Endodermal cell (in vitro differentiated cells): ENCODE measurements at regions not wholly inside any gene's neighbourhood (a gene's known extent, or its start where the extent isn't known, plus 50 kb on each side); places are given as distances from the start of the nearest gene placed in this dataset.

ENCODE experiments used
- DNase-seq: peaks from one replicate; pipeline ENCODE4 v3.0.0-alpha.2; 2017
- H3K27ac ChIP-seq: 2 replicates; pipeline ENCODE4 v1.5.1; 2013; ENCODE audit warnings: mild to moderate bottlenecking, low read depth, low read length, moderate library complexity
- H3K27me3 ChIP-seq: 2 replicates; pipeline ENCODE4 v1.6.1; 2013; ENCODE audit warnings: mild to moderate bottlenecking, low read length, moderate library complexity; ENCODE audit not compliant: insufficient read depth, control insufficient read depth, poor library complexity, severe bottlenecking
- H3K36me3 ChIP-seq: 2 replicates; pipeline ENCODE4 v1.7.0; 2013; ENCODE audit warnings: mild to moderate bottlenecking, low read length, moderate library complexity; ENCODE audit not compliant: control insufficient read depth, insufficient read depth
- H3K4me1 ChIP-seq: one replicate; pipeline ENCODE4 v1.7.0; 2013; ENCODE audit warnings: low read length; ENCODE audit not compliant: control insufficient read depth, insufficient read depth
- H3K4me3 ChIP-seq: 2 replicates; pipeline ENCODE4 v1.5.1; 2013; ENCODE audit warnings: mild to moderate bottlenecking, low read length, moderate library complexity
- H3K9ac ChIP-seq: 2 replicates; pipeline ENCODE4 v1.6.1; 2013; ENCODE audit warnings: mild to moderate bottlenecking, low read length, moderate library complexity; ENCODE audit not compliant: poor library complexity, severe bottlenecking; ENCODE audit errors: extremely low read depth
- H3K9me3 ChIP-seq: 2 replicates; pipeline ENCODE4 v1.6.1; 2013; ENCODE audit warnings: mild to moderate bottlenecking, low read length, moderate library complexity; ENCODE audit not compliant: control insufficient read depth
- H3K27ac Mint-ChIP-seq: 2 replicates; pipeline ENCODE4 v1.8.0; 2020; ENCODE audit warnings: mixed read lengths
- H3K27me3 Mint-ChIP-seq: 2 replicates; pipeline ENCODE4 v1.8.0; 2021; ENCODE audit warnings: mild to moderate bottlenecking, mixed read lengths; ENCODE audit not compliant: insufficient read depth
- H3K36me3 Mint-ChIP-seq: 2 replicates; pipeline ENCODE4 v1.8.0; 2020; ENCODE audit warnings: low read depth, mixed read lengths
- H3K4me1 Mint-ChIP-seq: 2 replicates; pipeline ENCODE4 v1.8.0; 2020; ENCODE audit warnings: mixed read lengths
- H3K4me3 Mint-ChIP-seq: 2 replicates; pipeline ENCODE4 v1.8.0; 2020; ENCODE audit warnings: mild to moderate bottlenecking, moderate library complexity, mixed read lengths
- H3K9me3 Mint-ChIP-seq: 2 replicates; pipeline ENCODE4 v1.8.0; 2020; ENCODE audit warnings: mild to moderate bottlenecking, mixed read lengths
- CTCF ChIP-seq: fragments of 200-600 bp; sonication (generic); conservative IDR thresholded peaks from 2 replicates; pipeline ENCODE4 v1.5.0; 2021; ENCODE audit warnings: antibody characterized with exemption, mild to moderate bottlenecking
- WGBS, 2 experiments: methylation state at CpG; one replicate each; pipeline versions ENCODE4 v1.1.5 to v1.1.7; 2013; ENCODE audit warnings: missing lambda C conversion rate in 2 of 2, mixed read lengths in 1 of 2; ENCODE audit not compliant: insufficient coverage in 1 of 2, insufficient read length in 1 of 2; 5-methylcytosine and 5-hydroxymethylcytosine counted together

- H3K4me1 ChIP-seq, result no peaks in the 10 kb centered on the region
- H3K27ac Mint-ChIP-seq, result no peak overlapping the region
- H3K9me3 ChIP-seq, result no peaks in the 10 kb centered on the region
- TF ChIP-seq CTCF, result no peak
- no peaks in the 10 kb centered on the region for H3K27me3 Mint-ChIP-seq
- H3K36me3 Mint-ChIP-seq, result no peaks in the 10 kb centered on the region
- H3K9me3 Mint-ChIP-seq, result peaks cover 6% of the 10 kb centered on the region
- DNase-seq, result no peak
- H3K27ac ChIP-seq, result no peak overlapping the region
- H3K36me3 ChIP-seq, result no peaks in the 10 kb centered on the region
- H3K27me3 ChIP-seq, result no peaks in the 10 kb centered on the region
- H3K4me1 Mint-ChIP-seq, result no peaks in the 10 kb centered on the region
- H3K9ac ChIP-seq, result no peak overlapping the region
- H3K4me3 Mint-ChIP-seq, result no peak overlapping the region
- no peak overlapping the region for H3K4me3 ChIP-seq
These were observed 230.5 kb downstream of the PMAIP1 start for GRCh38 chr18:60130284-60130683.

- no peak for TF ChIP-seq CTCF
- no peaks in the 10 kb centered on the region for H3K9me3 ChIP-seq
- no peak for DNase-seq
- Mint-ChIP-seq H3K27ac (no peak overlapping the region), H3K27me3 (peaks cover 2% of the 10 kb centered on the region), H3K4me1 (peaks cover 19% of the 10 kb centered on the region), H3K4me3 (no peak overlapping the region), H3K36me3 (no peaks in the 10 kb centered on the region), H3K9me3 (peaks cover 4% of the 10 kb centered on the region)
- H3K4me1 ChIP-seq, result no peaks in the 10 kb centered on the region
- H3K4me3 ChIP-seq, result no peak overlapping the region
- no peaks in the 10 kb centered on the region for H3K36me3 ChIP-seq
- peaks cover 20% of the 10 kb centered on the region for H3K27me3 ChIP-seq
- no peak overlapping the region for H3K27ac ChIP-seq
- no peak overlapping the region for H3K9ac ChIP-seq
- WGBS, 2 experiments, result 71% methylated on average over 1 of the region's 1 CpG
These were observed 223.2 kb downstream of the PMAIP1 start for GRCh38 chr18:60123031-60123430.

- no peak overlapping the region for H3K27ac ChIP-seq
- no peaks in the 10 kb centered on the region for H3K36me3 ChIP-seq
- peaks cover 2% of the 10 kb centered on the region for H3K27me3 Mint-ChIP-seq
- H3K27ac Mint-ChIP-seq, result no peak overlapping the region
- H3K36me3 Mint-ChIP-seq, result no peaks in the 10 kb centered on the region
- no peak overlapping the region for H3K4me3 Mint-ChIP-seq
- no peaks in the 10 kb centered on the region for H3K9me3 ChIP-seq
- H3K4me3 ChIP-seq, result no peak overlapping the region
- H3K4me1 ChIP-seq, result no peaks in the 10 kb centered on the region
- DNase-seq, result no peak
- H3K27me3 ChIP-seq, result peaks cover 21% of the 10 kb centered on the region
- H3K9ac ChIP-seq, result no peak overlapping the region
- H3K4me1 Mint-ChIP-seq, result peaks cover 24% of the 10 kb centered on the region
- no peak for TF ChIP-seq CTCF
- peaks cover 1% of the 10 kb centered on the region for H3K9me3 Mint-ChIP-seq
These were observed 222.5 kb downstream of the PMAIP1 start for GRCh38 chr18:60122339-60122738.
